Activated CD8-positive, alpha-beta T cell treated with anti-CD3 and anti-CD28 coated beads for 36 hours (primary cell): ENCODE measurements at regions not wholly inside any gene's neighbourhood (a gene's known extent, or its start where the extent isn't known, plus 50 kb on each side); places are given as distances from the start of the nearest gene placed in this dataset.

ENCODE experiments used
- ATAC-seq: fragments of 200-7000 bp; cut with Tn5 transposase; one replicate; pipeline ENCODE4 v1.10.0; 2021; ENCODE audit warnings: mild to moderate bottlenecking, moderate library complexity
- CTCF ChIA-PET: fragments of 350-600 bp; sonication (Branson Sonifier 250); formaldehyde crosslinking; loops from one replicate; lab custom pipeline; 2021; ENCODE audit warnings: antibody characterized with exemption; lab: Charles Lee
- POLR2A ChIA-PET: fragments of 350-600 bp; sonication (Branson Sonifier 250); formaldehyde crosslinking; loops from one replicate; lab custom pipeline; 2021; ENCODE audit warnings: antibody characterized with exemption; lab: Charles Lee
- DNase-seq: peaks from one replicate; pipeline ENCODE4 v3.0.0-alpha.2; 2020
- H3K27ac Mint-ChIP-seq: one replicate; pipeline ENCODE4 v1.8.0; 2021; ENCODE audit warnings: mild to moderate bottlenecking, mixed read lengths
- H3K27me3 Mint-ChIP-seq: one replicate; pipeline ENCODE4 v1.8.0; 2021; ENCODE audit warnings: mixed read lengths
- H3K36me3 Mint-ChIP-seq: one replicate; pipeline ENCODE4 v1.8.0; 2021; ENCODE audit warnings: low read depth, mixed read lengths
- H3K4me1 Mint-ChIP-seq: one replicate; pipeline ENCODE4 v1.8.0; 2021; ENCODE audit warnings: low read depth, mixed read lengths
- H3K4me3 Mint-ChIP-seq: one replicate; pipeline ENCODE4 v1.8.0; 2021; ENCODE audit warnings: mild to moderate bottlenecking, moderate library complexity, mixed read lengths
- H3K9me3 Mint-ChIP-seq: one replicate; pipeline ENCODE4 v1.8.0; 2021; ENCODE audit warnings: mixed read lengths
- intact Hi-C: fragments of 100-400 bp; cut with micrococcal nuclease; formaldehyde crosslinking; loops from one replicate; pipeline ENCODE4 v1.10.0; 2022
- TF ChIP-seq, protein P1 (sequence below): fragments of 200-600 bp; IDR thresholded peaks from one replicate; pipeline ENCODE4 v1.8.0; 2022; ENCODE audit warnings: antibody characterized with exemption, mild to moderate bottlenecking

DNA sequence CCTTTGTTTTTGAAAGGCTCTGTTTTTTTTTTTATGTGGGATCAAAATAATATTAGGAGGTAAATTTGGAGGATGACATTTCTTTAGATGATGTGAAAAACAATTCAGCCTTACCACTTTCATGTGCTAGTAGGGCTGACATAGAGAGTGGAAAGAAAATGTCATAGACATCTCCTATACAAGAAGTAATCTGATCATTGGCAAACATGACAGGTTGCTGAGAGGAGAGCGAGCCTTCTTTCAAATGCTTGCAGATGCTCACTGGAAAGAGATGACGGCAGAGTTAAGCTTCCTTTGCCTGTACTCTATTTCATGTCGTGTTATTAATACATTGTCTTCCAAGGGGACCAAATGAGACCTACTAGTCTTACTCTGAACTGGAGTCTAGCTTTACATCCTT, 160.1 kb upstream of the DAP start:
- TF ChIP-seq, protein P1, sequence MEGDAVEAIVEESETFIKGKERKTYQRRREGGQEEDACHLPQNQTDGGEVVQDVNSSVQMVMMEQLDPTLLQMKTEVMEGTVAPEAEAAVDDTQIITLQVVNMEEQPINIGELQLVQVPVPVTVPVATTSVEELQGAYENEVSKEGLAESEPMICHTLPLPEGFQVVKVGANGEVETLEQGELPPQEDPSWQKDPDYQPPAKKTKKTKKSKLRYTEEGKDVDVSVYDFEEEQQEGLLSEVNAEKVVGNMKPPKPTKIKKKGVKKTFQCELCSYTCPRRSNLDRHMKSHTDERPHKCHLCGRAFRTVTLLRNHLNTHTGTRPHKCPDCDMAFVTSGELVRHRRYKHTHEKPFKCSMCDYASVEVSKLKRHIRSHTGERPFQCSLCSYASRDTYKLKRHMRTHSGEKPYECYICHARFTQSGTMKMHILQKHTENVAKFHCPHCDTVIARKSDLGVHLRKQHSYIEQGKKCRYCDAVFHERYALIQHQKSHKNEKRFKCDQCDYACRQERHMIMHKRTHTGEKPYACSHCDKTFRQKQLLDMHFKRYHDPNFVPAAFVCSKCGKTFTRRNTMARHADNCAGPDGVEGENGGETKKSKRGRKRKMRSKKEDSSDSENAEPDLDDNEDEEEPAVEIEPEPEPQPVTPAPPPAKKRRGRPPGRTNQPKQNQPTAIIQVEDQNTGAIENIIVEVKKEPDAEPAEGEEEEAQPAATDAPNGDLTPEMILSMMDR, result no peak
- DNase-seq (no peak), ATAC-seq (no peak)
- no peak overlapping the region for H3K27ac Mint-ChIP-seq
- H3K4me1 Mint-ChIP-seq, result no peaks in the 10 kb centered on the region
- ChIA-PET CTCF (no interaction called here), POLR2A (interaction anchor here (1.0 kb wide), 1 partner anchor 9 kb away, joined by 3 read pairs; no protein-coding TSS in a partner anchor)
- peaks cover 13% of the 10 kb centered on the region for H3K27me3 Mint-ChIP-seq
- peaks cover 3% of the 10 kb centered on the region for H3K9me3 Mint-ChIP-seq
- H3K36me3 Mint-ChIP-seq, result no peaks in the 10 kb centered on the region
- intact Hi-C loops, result no loop called here
- no peak overlapping the region for H3K4me3 Mint-ChIP-seq

DNA sequence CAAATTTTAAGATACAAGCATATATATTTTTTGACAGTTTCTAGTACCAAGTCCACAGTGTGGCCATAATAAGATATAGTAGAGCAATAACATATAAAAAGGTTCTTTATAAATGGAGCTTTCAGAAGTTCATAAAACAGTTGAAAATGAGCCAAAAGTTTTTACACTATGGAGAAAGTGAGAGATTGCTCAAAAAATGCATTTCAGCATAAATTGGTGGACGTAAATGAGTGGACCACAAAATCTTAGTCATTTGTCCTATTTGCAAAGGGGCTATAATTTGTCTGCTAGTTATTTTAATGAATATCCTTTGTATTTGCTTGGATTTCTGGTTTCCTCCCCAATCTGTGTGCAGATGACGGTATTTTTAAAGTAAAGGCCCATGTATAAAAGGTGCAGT, 159.4 kb upstream of the DAP start:
- TF ChIP-seq, protein P1, result no peak
- intact Hi-C loops, result no loop called here

DNA sequence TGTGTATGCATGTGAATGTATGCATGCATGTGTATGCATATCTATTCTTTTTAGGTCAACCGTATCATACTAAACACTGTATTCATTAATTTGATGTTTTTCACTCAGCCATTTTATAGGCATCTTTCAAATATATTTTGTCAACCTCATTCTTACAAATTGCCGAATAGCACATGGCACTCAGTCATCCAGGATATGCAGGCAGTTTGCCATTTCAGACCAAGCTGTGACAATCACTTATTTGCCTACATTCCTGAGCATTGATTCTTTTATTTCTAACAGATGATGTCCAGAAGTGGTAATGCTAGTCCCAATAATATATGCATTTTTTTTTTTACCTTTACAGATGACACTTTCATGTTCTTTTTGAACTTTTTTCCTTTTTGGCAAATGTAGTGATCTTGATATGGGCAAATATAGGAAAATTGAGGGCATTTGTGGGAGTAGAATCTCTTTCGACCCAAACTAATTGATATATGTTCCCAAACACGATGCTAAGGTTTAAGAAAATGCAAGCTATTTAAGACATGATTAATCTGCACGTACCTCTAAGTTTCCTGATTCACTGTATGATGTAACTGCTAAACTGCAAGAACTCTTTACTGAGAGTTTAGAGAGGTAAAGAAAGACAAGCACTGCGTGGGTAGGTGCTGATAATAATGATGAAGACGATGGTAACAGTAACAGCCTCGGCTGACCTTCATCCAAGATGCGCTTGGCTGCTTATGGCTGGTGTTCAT, 153.9 kb upstream of the DAP start:
- Mint-ChIP-seq H3K9me3 (no peaks in the 10 kb centered on the region), H3K36me3 (no peaks in the 10 kb centered on the region), H3K4me3 (no peak overlapping the region), H3K27me3 (peaks cover 11% of the 10 kb centered on the region), H3K4me1 (no peaks in the 10 kb centered on the region), H3K27ac (no peak overlapping the region)
- ChIA-PET POLR2A (no interaction called here), CTCF (no interaction called here)
- DNase-seq, result no peak
- TF ChIP-seq, protein P1, result no peak
- no peak for ATAC-seq
- intact Hi-C loops, result no loop called here

More for the DNA sequence above, 159.4 kb upstream of the DAP start:
- Mint-ChIP-seq H3K4me1 (no peaks in the 10 kb centered on the region), H3K36me3 (no peaks in the 10 kb centered on the region), H3K4me3 (no peak overlapping the region), H3K27me3 (peaks cover 13% of the 10 kb centered on the region), H3K9me3 (no peaks in the 10 kb centered on the region), H3K27ac (no peak overlapping the region)
- ATAC-seq (no peak), DNase-seq (no peak)
- POLR2A ChIA-PET, result no interaction called here
- CTCF ChIA-PET, result no interaction called here

DNA sequence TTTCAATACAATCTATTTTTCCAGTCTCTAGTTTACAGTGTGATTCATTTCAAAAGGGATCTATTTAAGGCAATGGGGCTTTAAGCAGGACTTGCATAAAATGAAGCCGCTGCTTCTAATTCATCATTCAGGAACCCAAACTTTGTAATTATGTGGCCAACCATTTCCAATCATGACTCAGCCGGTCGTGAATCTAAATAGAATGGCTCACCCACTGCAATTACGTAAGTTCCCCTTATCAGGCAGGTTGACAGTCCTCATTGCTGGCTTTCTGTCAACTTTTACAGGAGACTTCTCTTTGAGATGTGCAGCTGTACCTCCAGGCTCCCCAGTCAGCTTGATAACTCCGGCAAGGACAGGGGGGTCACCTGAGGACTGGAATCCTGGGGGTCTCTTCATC, 152.8 kb upstream of the DAP start:
- intact Hi-C loops, result no loop called here
- DNase-seq (no peak), ATAC-seq (no peak)
- Mint-ChIP-seq H3K27me3 (peaks cover 11% of the 10 kb centered on the region), H3K9me3 (no peaks in the 10 kb centered on the region), H3K4me3 (no peak overlapping the region), H3K4me1 (no peaks in the 10 kb centered on the region), H3K36me3 (no peaks in the 10 kb centered on the region), H3K27ac (no peak overlapping the region)
- TF ChIP-seq, protein P1, result no peak
- POLR2A ChIA-PET, result no interaction called here
- CTCF ChIA-PET, result no interaction called here

DNA sequence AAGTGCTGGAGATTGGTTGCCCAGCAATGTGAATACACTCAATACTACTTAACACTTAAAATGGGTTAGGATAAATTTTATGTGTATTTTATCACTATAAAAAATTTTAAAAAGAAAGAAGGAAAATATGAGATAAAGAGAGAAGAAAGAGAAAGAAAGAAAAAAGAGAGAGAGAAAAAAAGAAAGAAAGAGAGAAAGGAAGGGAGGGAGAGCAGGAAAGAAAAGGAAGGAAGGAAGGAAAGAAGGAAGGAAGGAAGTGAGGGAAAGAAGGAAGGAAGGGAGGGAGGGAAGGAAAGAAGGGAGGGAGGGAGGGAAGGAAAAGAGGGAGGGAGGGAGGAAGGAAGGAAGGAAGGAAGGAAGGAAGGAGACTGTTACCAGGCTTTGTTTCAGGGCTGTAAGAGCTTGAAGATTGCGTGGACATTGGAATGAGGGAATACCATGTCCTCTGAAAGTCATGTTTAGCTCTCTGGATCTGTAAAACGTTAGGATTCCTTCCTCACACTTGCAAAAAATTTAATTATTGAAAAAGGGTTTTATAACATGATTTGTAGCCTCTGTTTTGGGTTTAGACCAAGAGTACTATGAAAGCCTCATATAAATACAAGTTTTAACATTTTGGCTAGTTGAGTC, 152.3 kb upstream of the DAP start:
- TF ChIP-seq, protein P1, result no peak
- no peak overlapping the region for H3K27ac Mint-ChIP-seq
- no peaks in the 10 kb centered on the region for H3K36me3 Mint-ChIP-seq
- ATAC-seq, result no peak
- DNase-seq, result no peak
- H3K4me3 Mint-ChIP-seq, result no peak overlapping the region
- ChIA-PET CTCF (no interaction called here), POLR2A (no interaction called here)
- H3K9me3 Mint-ChIP-seq, result no peaks in the 10 kb centered on the region
- no peaks in the 10 kb centered on the region for H3K4me1 Mint-ChIP-seq
- H3K27me3 Mint-ChIP-seq, result peaks cover 11% of the 10 kb centered on the region
- intact Hi-C loops, result no loop called here
